ENCODE measurements at regions not wholly inside any gene's neighbourhood (a gene's known extent, or its start where the extent isn't known, plus 50 kb on each side); places are given as distances from the start of the nearest gene placed in this dataset.

DNA sequence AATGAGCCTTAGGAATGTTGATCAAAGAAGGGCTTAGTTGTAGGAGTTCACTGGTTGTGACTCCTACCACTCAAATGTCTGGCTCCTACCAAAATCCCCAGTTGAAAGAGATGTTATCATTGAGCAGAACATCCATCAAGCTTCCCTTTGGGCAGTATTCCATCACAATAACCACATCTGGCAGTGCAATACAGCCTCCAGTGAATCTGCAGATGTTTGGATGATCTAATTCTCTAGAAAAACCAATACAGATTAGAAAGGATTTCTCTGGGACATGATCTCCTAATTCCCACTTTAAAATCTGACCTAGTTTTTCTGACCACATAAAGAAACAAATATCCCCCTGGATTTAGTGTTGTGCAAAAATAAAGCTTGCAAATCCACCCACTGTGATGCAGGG, 81.6 kb downstream of the TMEM215 start:
- no peak overlapping the region for H3K4me3 ChIP-seq
- intact Hi-C loops (cut with DNase I; ENCODE audit: low total_unique reads): no loop called here
- H3K36me3 ChIP-seq: no peaks in the 10 kb centered on the region
- TF ChIP-seq POLR2A (IDR thresholded peaks at IDR 0.05) (no peak), POLR2AphosphoS5 (IDR thresholded peaks at IDR 0.05) (no peak)
- TF ChIP-seq, protein P1, sequence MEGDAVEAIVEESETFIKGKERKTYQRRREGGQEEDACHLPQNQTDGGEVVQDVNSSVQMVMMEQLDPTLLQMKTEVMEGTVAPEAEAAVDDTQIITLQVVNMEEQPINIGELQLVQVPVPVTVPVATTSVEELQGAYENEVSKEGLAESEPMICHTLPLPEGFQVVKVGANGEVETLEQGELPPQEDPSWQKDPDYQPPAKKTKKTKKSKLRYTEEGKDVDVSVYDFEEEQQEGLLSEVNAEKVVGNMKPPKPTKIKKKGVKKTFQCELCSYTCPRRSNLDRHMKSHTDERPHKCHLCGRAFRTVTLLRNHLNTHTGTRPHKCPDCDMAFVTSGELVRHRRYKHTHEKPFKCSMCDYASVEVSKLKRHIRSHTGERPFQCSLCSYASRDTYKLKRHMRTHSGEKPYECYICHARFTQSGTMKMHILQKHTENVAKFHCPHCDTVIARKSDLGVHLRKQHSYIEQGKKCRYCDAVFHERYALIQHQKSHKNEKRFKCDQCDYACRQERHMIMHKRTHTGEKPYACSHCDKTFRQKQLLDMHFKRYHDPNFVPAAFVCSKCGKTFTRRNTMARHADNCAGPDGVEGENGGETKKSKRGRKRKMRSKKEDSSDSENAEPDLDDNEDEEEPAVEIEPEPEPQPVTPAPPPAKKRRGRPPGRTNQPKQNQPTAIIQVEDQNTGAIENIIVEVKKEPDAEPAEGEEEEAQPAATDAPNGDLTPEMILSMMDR (IDR thresholded peaks at IDR 0.05 in 8 of 11, conservative IDR thresholded peaks at IDR 0.05 in 3 of 11): no peak
- no peaks in the 10 kb centered on the region for H3K4me1 ChIP-seq
- DNase-seq: no peak
- no peaks in the 10 kb centered on the region for H3K9me3 ChIP-seq
- H3K27ac ChIP-seq: no peak overlapping the region
- H3K27me3 ChIP-seq (replicated peaks in 1 of 7): peaks cover 0 to 7% (median 0%) of the 10 kb centered on the region in 7 donors

DNA sequence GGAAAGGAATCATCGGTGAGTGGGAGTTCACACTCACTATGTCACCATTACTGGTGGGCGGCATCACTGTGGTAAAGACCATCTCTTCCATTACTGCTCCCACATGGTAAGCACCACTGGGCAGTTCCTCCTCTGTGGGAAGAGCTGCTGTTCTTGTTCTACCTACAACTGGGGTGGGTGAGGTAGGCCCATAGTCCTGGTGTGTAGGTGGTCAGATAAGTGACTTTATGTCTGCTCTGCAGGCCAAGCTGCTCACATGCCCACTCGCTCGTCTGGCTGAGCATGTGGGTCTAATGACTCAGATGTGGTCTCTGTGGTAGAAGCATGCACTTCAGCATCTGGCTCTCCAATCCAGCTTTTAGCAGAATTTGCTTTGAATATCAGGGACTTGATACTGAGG, 82.9 kb downstream of the TMEM215 start:
- DNase-seq: no peak
- Histone ChIP-seq H3K4me1 (no peaks in the 10 kb centered on the region), H3K9me3 (no peaks in the 10 kb centered on the region), H3K27ac (no peak overlapping the region), H3K36me3 (no peaks in the 10 kb centered on the region), H3K4me3 (no peak overlapping the region), H3K27me3 (replicated peaks in 1 of 7) (peaks cover 0 to 4% (median 0%) of the 10 kb centered on the region in 7 donors)
- intact Hi-C loops (cut with DNase I; ENCODE audit: low total_unique reads): no loop called here
- TF ChIP-seq POLR2AphosphoS5 (IDR thresholded peaks at IDR 0.05): no peak
- TF ChIP-seq, protein P1 (IDR thresholded peaks at IDR 0.05 in 8 of 11, conservative IDR thresholded peaks at IDR 0.05 in 3 of 11): no peak
- no peak for TF ChIP-seq POLR2A (IDR thresholded peaks at IDR 0.05)
- 82 to 92% (median 82%) methylated on average over 4 of the region's 4 CpGs for whole genome bisulfite sequencing, 5 donors

DNA sequence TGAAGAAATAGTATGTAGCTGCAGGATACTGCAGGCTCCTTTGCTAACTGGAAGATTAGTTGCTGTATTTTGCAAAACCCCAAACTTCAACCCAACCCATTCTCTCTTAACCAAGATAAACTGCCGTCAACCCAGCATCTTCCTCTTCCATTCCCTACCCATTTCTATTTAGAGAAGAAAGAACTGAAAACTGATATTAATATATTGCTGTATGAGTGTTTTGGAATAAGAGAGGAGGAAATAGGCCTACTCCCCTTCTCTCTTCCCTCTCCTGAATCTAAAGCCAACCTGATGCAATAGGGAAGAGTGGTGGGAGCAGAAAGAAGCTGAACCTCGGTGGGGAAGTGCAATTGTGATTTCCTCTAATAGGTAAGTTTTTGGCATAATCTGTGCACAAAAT, 83.7 kb downstream of the TMEM215 start:
- TF ChIP-seq POLR2AphosphoS5 (IDR thresholded peaks at IDR 0.05) (no peak), POLR2A (IDR thresholded peaks at IDR 0.05) (no peak)
- TF ChIP-seq, protein P1 (IDR thresholded peaks at IDR 0.05 in 8 of 11, conservative IDR thresholded peaks at IDR 0.05 in 3 of 11): no peak
- Histone ChIP-seq H3K9me3 (no peaks in the 10 kb centered on the region), H3K27ac (no peak overlapping the region), H3K4me3 (no peak overlapping the region), H3K4me1 (no peaks in the 10 kb centered on the region), H3K27me3 (replicated peaks in 1 of 7) (peaks cover 0 to 4% (median 0%) of the 10 kb centered on the region in 7 donors), H3K36me3 (no peaks in the 10 kb centered on the region)
- DNase-seq: no peak
- intact Hi-C loops (cut with DNase I; ENCODE audit: low total_unique reads): no loop called here
- WGBS, 5 donors: 63 to 76% (median 67%) methylated on average over 2 of the region's 2 CpGs

DNA sequence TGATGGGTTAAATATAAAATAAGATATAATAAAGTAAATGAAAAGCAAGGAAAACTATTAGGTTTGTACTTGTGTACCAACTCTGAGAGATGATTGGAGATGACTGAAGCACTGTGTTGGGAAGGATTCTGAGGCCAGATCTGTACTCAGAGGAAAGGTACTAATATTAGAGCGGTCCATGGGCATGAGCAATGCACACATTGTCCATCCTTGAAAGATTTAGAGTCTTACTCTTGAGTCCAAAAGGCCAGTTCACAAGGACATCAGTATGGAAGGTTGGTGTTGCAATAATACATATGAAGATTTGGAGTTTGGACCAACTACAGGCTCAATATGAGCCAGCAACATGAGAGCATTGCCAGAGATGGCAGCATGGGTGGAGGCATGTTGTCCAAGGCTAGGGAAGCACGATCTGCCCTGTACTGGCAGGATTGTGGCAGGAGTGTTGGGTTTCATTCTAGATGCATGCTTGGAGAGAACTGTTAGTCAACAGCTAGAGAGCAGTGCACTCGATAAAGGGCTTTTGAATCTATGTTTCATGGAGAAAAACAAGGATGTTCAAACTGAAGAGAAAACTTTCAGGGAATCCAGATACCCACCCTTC, 84.4 kb downstream of the TMEM215 start:
- TF ChIP-seq POLR2A (IDR thresholded peaks at IDR 0.05): no peak
- no peak for TF ChIP-seq POLR2AphosphoS5 (IDR thresholded peaks at IDR 0.05)
- TF ChIP-seq, protein P1 (IDR thresholded peaks at IDR 0.05 in 8 of 11, conservative IDR thresholded peaks at IDR 0.05 in 3 of 11): no peak
- Histone ChIP-seq H3K27ac (no peak overlapping the region), H3K4me3 (no peak overlapping the region), H3K36me3 (no peaks in the 10 kb centered on the region), H3K4me1 (no peaks in the 10 kb centered on the region), H3K9me3 (no peaks in the 10 kb centered on the region), H3K27me3 (replicated peaks in 1 of 7) (peaks cover 0 to 4% (median 0%) of the 10 kb centered on the region in 7 donors)
- no peak for DNase-seq
- 63 to 86% (median 77%) methylated on average over 3 of the region's 3 CpGs for WGBS, 5 donors
- intact Hi-C loops (cut with DNase I; ENCODE audit: low total_unique reads): no loop called here

All from spleen (tissue), 11 donors.